Endodermal cell (in vitro differentiated cells): ENCODE measurements at regions not wholly inside any gene's neighbourhood (a gene's known extent, or its start where the extent isn't known, plus 50 kb on each side); places are given as distances from the start of the nearest gene placed in this dataset.
"Not testable (repeated sequence)": the region's sequence is repeated elsewhere in the genome, so short reads cannot be mapped to it uniquely, and the experiment has no call there.

Experiments
- DNase-seq: peaks from one replicate; pipeline ENCODE4 v3.0.0-alpha.2; 2017
- H3K27ac ChIP-seq: 2 replicates; pipeline ENCODE4 v1.5.1; 2013; ENCODE audit warnings: mild to moderate bottlenecking, low read depth, low read length, moderate library complexity
- H3K27me3 ChIP-seq: 2 replicates; pipeline ENCODE4 v1.6.1; 2013; ENCODE audit warnings: mild to moderate bottlenecking, low read length, moderate library complexity; ENCODE audit not compliant: insufficient read depth, control insufficient read depth, poor library complexity, severe bottlenecking
- H3K36me3 ChIP-seq: 2 replicates; pipeline ENCODE4 v1.7.0; 2013; ENCODE audit warnings: mild to moderate bottlenecking, low read length, moderate library complexity; ENCODE audit not compliant: control insufficient read depth, insufficient read depth
- H3K4me1 ChIP-seq: one replicate; pipeline ENCODE4 v1.7.0; 2013; ENCODE audit warnings: low read length; ENCODE audit not compliant: control insufficient read depth, insufficient read depth
- H3K4me3 ChIP-seq: 2 replicates; pipeline ENCODE4 v1.5.1; 2013; ENCODE audit warnings: mild to moderate bottlenecking, low read length, moderate library complexity
- H3K9ac ChIP-seq: 2 replicates; pipeline ENCODE4 v1.6.1; 2013; ENCODE audit warnings: mild to moderate bottlenecking, low read length, moderate library complexity; ENCODE audit not compliant: poor library complexity, severe bottlenecking; ENCODE audit errors: extremely low read depth
- H3K9me3 ChIP-seq: 2 replicates; pipeline ENCODE4 v1.6.1; 2013; ENCODE audit warnings: mild to moderate bottlenecking, low read length, moderate library complexity; ENCODE audit not compliant: control insufficient read depth
- H3K27ac Mint-ChIP-seq: 2 replicates; pipeline ENCODE4 v1.8.0; 2020; ENCODE audit warnings: mixed read lengths
- H3K27me3 Mint-ChIP-seq: 2 replicates; pipeline ENCODE4 v1.8.0; 2021; ENCODE audit warnings: mild to moderate bottlenecking, mixed read lengths; ENCODE audit not compliant: insufficient read depth
- H3K36me3 Mint-ChIP-seq: 2 replicates; pipeline ENCODE4 v1.8.0; 2020; ENCODE audit warnings: low read depth, mixed read lengths
- H3K4me1 Mint-ChIP-seq: 2 replicates; pipeline ENCODE4 v1.8.0; 2020; ENCODE audit warnings: mixed read lengths
- H3K4me3 Mint-ChIP-seq: 2 replicates; pipeline ENCODE4 v1.8.0; 2020; ENCODE audit warnings: mild to moderate bottlenecking, moderate library complexity, mixed read lengths
- H3K9me3 Mint-ChIP-seq: 2 replicates; pipeline ENCODE4 v1.8.0; 2020; ENCODE audit warnings: mild to moderate bottlenecking, mixed read lengths
- CTCF ChIP-seq: fragments of 200-600 bp; sonication (generic); conservative IDR thresholded peaks from 2 replicates; pipeline ENCODE4 v1.5.0; 2021; ENCODE audit warnings: antibody characterized with exemption, mild to moderate bottlenecking
- WGBS, 2 experiments: methylation state at CpG; one replicate each; pipeline versions ENCODE4 v1.1.5 to v1.1.7; 2013; ENCODE audit warnings: missing lambda C conversion rate in 2 of 2, mixed read lengths in 1 of 2; ENCODE audit not compliant: insufficient coverage in 1 of 2, insufficient read length in 1 of 2; 5-methylcytosine and 5-hydroxymethylcytosine counted together

DNA sequence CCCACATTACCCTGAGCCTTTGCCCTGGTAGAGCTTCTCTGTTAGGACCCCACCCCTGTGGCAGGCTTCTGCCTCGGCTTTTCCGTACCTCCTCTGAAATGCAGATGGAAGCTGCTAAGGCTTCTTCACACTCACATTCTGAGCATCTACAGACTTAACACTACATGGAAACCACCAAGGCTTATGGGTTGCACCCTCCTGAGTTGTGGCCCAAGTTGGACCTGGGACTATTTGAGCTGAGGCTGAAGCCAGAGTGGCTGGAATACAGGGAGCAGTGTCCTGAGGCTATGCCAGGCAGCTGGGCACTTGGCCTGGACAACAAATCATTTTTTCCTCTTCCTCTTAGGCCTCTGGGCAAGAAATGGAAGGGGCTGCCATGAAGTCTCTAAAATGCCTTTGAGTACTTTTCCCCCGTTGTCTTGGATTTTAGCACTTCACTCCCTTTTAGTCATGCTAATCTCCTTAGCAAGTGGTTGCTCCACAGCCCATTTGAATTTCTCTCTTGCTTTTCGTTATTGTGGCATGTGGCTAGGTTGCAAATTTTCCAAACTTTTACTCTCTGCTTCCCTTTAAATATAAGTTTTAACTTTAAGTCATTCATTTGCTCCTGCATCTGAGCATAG is 114.8 kb upstream of the FIBIN start:
- no peak for TF ChIP-seq CTCF
- no peak overlapping the region for H3K27ac ChIP-seq
- Mint-ChIP-seq H3K36me3 (peaks cover 20% of the 10 kb centered on the region), H3K4me3 (no peak overlapping the region), H3K9me3 (peaks cover 44% of the 10 kb centered on the region), H3K27me3 (peaks cover 6% of the 10 kb centered on the region), H3K4me1 (no peaks in the 10 kb centered on the region), H3K27ac (no peak overlapping the region)
- peaks cover 17% of the 10 kb centered on the region for H3K9me3 ChIP-seq
- H3K9ac ChIP-seq: no peak overlapping the region
- H3K4me1 ChIP-seq: no peaks in the 10 kb centered on the region
- no peak overlapping the region for H3K4me3 ChIP-seq
- peak; percentile 56 for DNase-seq
- 33 to 74% methylated on average over 2 to 4 of the region's 4 CpGs for WGBS, 2 experiments
- no peaks in the 10 kb centered on the region for H3K36me3 ChIP-seq
- H3K27me3 ChIP-seq: no peaks in the 10 kb centered on the region

DNA sequence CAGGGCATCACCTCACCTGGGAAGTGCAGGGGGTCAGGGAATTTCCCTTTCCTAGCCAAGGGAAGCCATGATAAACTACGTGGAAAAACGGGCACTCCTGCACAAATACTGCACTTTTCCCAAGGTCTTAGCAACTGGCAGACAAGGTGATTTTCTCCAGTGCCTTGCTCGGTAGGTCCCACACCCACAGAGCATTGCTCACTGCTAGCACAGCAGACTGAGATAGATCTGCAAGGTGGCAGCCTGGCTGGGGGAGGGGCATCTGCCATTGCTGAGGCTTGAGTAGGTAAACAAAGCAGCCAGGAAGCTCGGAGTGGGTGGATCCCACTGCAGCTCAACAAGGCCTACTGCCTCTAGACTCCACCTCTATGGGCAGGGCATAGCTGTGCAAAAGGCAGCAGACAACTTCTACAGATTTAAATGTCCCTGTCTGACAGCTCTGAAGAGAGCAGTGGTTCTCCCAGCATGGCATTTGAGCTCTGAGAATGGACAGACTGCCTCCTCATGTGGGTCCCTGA is 111.5 kb upstream of the FIBIN start:
- WGBS, 2 experiments: 89 to 94% methylated on average over 2 to 4 of the region's 4 CpGs
- H3K36me3 Mint-ChIP-seq: peaks cover 17% of the 10 kb centered on the region

GRCh38 chr11:26891501-26891900 is 102.4 kb upstream of the FIBIN start:
- Histone ChIP-seq H3K9me3 (no peaks in the 10 kb centered on the region), H3K27ac (no peak overlapping the region), H3K36me3 (no peaks in the 10 kb centered on the region), H3K4me3 (no peak overlapping the region), H3K27me3 (no peaks in the 10 kb centered on the region), H3K9ac (no peak overlapping the region), H3K4me1 (no peaks in the 10 kb centered on the region)
- WGBS, 2 experiments: 85 to 100% methylated on average over 1 to 2 of the region's 2 CpGs
- Mint-ChIP-seq H3K27ac (no peak overlapping the region), H3K36me3 (no peaks in the 10 kb centered on the region), H3K4me1 (no peaks in the 10 kb centered on the region), H3K27me3 (no peaks in the 10 kb centered on the region), H3K4me3 (no peak overlapping the region), H3K9me3 (peaks cover 11% of the 10 kb centered on the region)
- DNase-seq: no peak
- TF ChIP-seq CTCF: no peak

More for the DNA sequence above, 111.5 kb upstream of the FIBIN start:
- H3K4me3 Mint-ChIP-seq, H3K27me3 Mint-ChIP-seq, H3K27ac ChIP-seq, H3K36me3 ChIP-seq, H3K4me1 Mint-ChIP-seq, H3K4me1 ChIP-seq, H3K27ac Mint-ChIP-seq, H3K4me3 ChIP-seq, DNase-seq, H3K27me3 ChIP-seq, H3K9ac ChIP-seq: not testable (repeated sequence)
- peaks cover 50% of the 10 kb centered on the region for H3K9me3 Mint-ChIP-seq
- H3K9me3 ChIP-seq: peaks cover 17% of the 10 kb centered on the region
